Gastrocnemius medialis (tissue), 4 donors: ENCODE measurements at regions not wholly inside any gene's neighbourhood (a gene's known extent, or its start where the extent isn't known, plus 50 kb on each side); places are given as distances from the start of the nearest gene placed in this dataset.

ENCODE experiments used
- ATAC-seq, 2 donors: fragments of 150-250 bp; one replicate each; pipeline ENCODE4 v1.9.1; 2016
- DNase-seq, 2 donors: peaks; one replicate each; pipeline ENCODE4 v3.0.0-alpha.2; 2019
- H3K27ac ChIP-seq, 4 donors: fragments of 200-600 bp; sonication (generic); 1 replicate in 1 of 4; 2 replicates in 3 of 4; pipeline ENCODE4 v1.5.1; 2016 to 2018; ENCODE audit warnings: mild to moderate bottlenecking in 2 of 4, moderate library complexity in 1 of 4
- H3K27me3 ChIP-seq, 3 donors: fragments of 200-600 bp; sonication (generic) in 2 of 3; 1 replicate in 1 of 3; 2 replicates in 2 of 3; pipeline versions ENCODE4 v1.5.1 to v1.6.0; 2016 to 2019; ENCODE audit warnings: mild to moderate bottlenecking in 1 of 3, moderate library complexity in 1 of 3
- H3K36me3 ChIP-seq, 2 donors: fragments of 200-600 bp; sonication (generic) in 1 of 2; one replicate each; pipeline ENCODE4 v1.5.1; 2017 to 2018
- H3K4me1 ChIP-seq, 2 donors: fragments of 200-600 bp; sonication (generic) in 1 of 2; one replicate each; pipeline ENCODE4 v1.5.1; 2016 to 2017; ENCODE audit warnings: mild to moderate bottlenecking in 2 of 2
- H3K4me3 ChIP-seq, 4 donors: fragments of 200-600 bp; sonication (generic) in 3 of 4; 1 replicate in 1 of 4; 2 replicates in 3 of 4; pipeline ENCODE4 v1.5.1; 2016 to 2019; ENCODE audit warnings: mild to moderate bottlenecking in 2 of 4
- H3K9me3 ChIP-seq, 3 donors: fragments of 200-600 bp; sonication (generic) in 2 of 3; 1 replicate in 1 of 3; 2 replicates in 2 of 3; pipeline ENCODE4 v1.5.1; 2016 to 2019
- CTCF ChIP-seq, 5 experiments: fragments of 450-650 bp in 3 of 5; fragments of 200-600 bp in 2 of 5; sonication (generic) in 2 of 5; IDR thresholded peaks in 4 of 5; conservative IDR thresholded peaks in 1 of 5; 1 replicate in 4 of 5; 2 replicates in 1 of 5; pipeline ENCODE4 v1.5.1; 2016 to 2019; ENCODE audit warnings: antibody characterized with exemption in 5 of 5, mild to moderate bottlenecking in 3 of 5, moderate library complexity in 3 of 5
- POLR2A ChIP-seq, 2 donors: fragments of 450-650 bp; IDR thresholded peaks; one replicate each; pipeline ENCODE4 v1.6.1; 2017; ENCODE audit warnings: antibody characterized with exemption in 2 of 2, mild to moderate bottlenecking in 2 of 2, moderate library complexity in 2 of 2
- in situ Hi-C, 4 donors: fragments of 200-750 bp; cut with MboI; loops; one replicate each; pipeline versions ENCODE4 v1.15.0 to v1.8.0; 2017; ENCODE audit warnings: low sequenced_read_pairs in 4 of 4
- intact Hi-C: fragments of 100-400 bp; cut with DNase I; formaldehyde crosslinking; loops from one replicate; pipeline ENCODE4 v1.15.1; 2023; ENCODE audit warnings: low total_unique reads

DNA sequence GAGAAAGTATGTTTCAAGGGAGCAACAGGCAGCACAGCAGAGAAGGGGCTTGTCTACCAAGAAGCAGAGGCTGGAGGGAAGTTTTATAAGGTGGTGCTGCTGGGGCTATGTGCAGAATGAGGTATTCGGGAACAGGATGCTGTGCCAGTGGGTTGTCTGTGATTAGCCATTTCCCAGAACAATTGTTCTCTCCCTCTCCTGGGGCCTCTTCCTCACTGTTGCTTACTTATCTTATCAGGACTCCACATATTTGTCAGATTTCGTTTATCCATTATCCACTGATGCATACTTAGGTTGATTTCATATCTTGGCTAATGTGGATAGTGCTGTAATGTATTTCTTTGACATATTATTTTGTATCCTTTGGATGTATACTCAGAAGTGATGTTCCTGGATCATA lies 195.1 kb upstream of the RTL1 start:
- Histone ChIP-seq H3K4me1 (no peaks in the 10 kb centered on the region), H3K9me3 (peaks cover 0 to 14% (median 0%) of the 10 kb centered on the region in 3 donors), H3K27ac (no peak overlapping the region), H3K27me3 (no peaks in the 10 kb centered on the region), H3K4me3 (no peak overlapping the region), H3K36me3 (no peaks in the 10 kb centered on the region)
- in situ Hi-C loops (no loop called here), intact Hi-C loops (no loop called here)
- DNase-seq: no peak
- ATAC-seq: no peak
- no peak for TF ChIP-seq CTCF (IDR thresholded peaks at IDR 0.05 in 4 of 5, conservative IDR thresholded peaks at IDR 0.05 in 1 of 5)
- no peak for TF ChIP-seq POLR2A (IDR thresholded peaks at IDR 0.05)

- H3K27me3 ChIP-seq: no peaks in the 10 kb centered on the region
- H3K27ac ChIP-seq: no peak overlapping the region
- in situ Hi-C loops (no loop called here), intact Hi-C loops (no loop called here)
- no peak for TF ChIP-seq CTCF (IDR thresholded peaks at IDR 0.05 in 4 of 5, conservative IDR thresholded peaks at IDR 0.05 in 1 of 5)
- no peaks in the 10 kb centered on the region for H3K4me1 ChIP-seq
- H3K4me3 ChIP-seq: no peak overlapping the region
- H3K36me3 ChIP-seq: no peaks in the 10 kb centered on the region
- no peak for DNase-seq
- H3K9me3 ChIP-seq: peaks cover 0 to 14% (median 0%) of the 10 kb centered on the region in 3 donors
- ATAC-seq: no peak
These were observed 198.0 kb upstream of the RTL1 start for GRCh38 chr14:101101456-101102056.

DNA sequence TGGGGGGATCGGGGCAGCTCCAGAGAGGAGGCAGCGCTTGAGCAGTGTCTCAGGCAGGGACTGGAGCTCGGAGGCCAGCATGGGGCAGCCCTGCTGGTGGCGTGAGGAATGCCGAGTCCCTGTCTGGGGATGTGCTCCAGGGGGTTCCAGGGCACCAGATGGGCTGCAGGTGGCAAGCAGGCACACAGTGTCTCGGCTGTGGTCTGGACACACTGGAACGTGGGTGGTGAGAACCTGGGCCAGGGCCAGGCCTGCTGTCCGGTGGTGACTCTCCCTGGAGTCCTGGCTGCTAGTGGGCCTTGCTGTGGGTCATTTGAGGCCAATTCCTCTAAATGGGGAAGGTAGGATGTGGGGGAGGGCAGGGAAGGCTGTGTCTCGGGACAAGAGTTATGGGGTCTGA lies 199.4 kb upstream of the RTL1 start:
- Histone ChIP-seq H3K27me3 (no peaks in the 10 kb centered on the region), H3K9me3 (peaks cover 0 to 14% (median 0%) of the 10 kb centered on the region in 3 donors), H3K4me3 (no peak overlapping the region), H3K27ac (no peak overlapping the region), H3K4me1 (no peaks in the 10 kb centered on the region), H3K36me3 (no peaks in the 10 kb centered on the region)
- ATAC-seq (no peak), DNase-seq (no peak)
- intact Hi-C loops: no loop called here
- in situ Hi-C loops: no loop called here
- TF ChIP-seq POLR2A (IDR thresholded peaks at IDR 0.05) (no peak), CTCF (IDR thresholded peaks at IDR 0.05 in 4 of 5, conservative IDR thresholded peaks at IDR 0.05 in 1 of 5) (no peak)

DNA sequence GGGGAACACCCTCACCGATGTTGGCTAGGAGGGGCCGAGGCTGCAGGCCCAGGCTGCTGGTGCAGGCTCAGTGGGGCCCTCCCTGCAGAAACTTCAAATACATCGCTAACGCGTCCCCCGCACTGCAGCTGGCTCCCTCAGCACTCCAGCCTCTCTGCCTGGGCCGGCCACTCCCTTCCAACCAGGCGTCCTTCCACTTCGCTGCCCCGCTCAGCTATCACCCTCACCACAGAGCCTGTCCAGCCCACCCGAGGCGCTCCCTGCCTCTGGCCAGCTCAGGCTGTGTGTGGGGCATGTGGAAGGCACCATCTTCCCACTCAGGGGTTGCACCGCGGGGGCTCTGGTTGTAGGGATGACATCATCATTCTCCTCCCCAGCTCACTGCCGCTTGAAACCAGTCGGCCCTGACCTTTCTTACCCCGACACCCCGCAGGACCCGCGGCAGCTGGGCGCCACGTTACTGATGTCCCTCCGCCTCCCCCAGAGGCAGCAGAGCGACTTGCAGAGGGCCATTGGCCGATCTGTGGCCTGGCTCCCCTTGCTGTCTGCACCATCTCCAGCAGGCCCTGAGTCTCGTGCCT lies 199.9 kb upstream of the RTL1 start:
- Histone ChIP-seq H3K27ac (no peak overlapping the region), H3K4me1 (no peaks in the 10 kb centered on the region), H3K9me3 (peaks cover 0 to 14% (median 0%) of the 10 kb centered on the region in 3 donors), H3K27me3 (no peaks in the 10 kb centered on the region), H3K4me3 (no peak overlapping the region), H3K36me3 (no peaks in the 10 kb centered on the region)
- intact Hi-C loops (no loop called here), in situ Hi-C loops (no loop called here)
- DNase-seq (no peak), ATAC-seq (no peak)
- no peak for TF ChIP-seq CTCF (IDR thresholded peaks at IDR 0.05 in 4 of 5, conservative IDR thresholded peaks at IDR 0.05 in 1 of 5)
- no peak for TF ChIP-seq POLR2A (IDR thresholded peaks at IDR 0.05)

GRCh38 chr14:101104485-101104884 lies 201.0 kb upstream of the RTL1 start:
- Histone ChIP-seq H3K27me3 (no peaks in the 10 kb centered on the region), H3K4me1 (no peaks in the 10 kb centered on the region), H3K9me3 (peaks cover 0 to 10% (median 0%) of the 10 kb centered on the region in 3 donors), H3K4me3 (no peak overlapping the region), H3K27ac (no peak overlapping the region), H3K36me3 (no peaks in the 10 kb centered on the region)
- DNase-seq: no peak
- intact Hi-C loops (no loop called here), in situ Hi-C loops (no loop called here)
- ATAC-seq: no peak
- TF ChIP-seq CTCF (IDR thresholded peaks at IDR 0.05 in 4 of 5, conservative IDR thresholded peaks at IDR 0.05 in 1 of 5) (no peak), POLR2A (IDR thresholded peaks at IDR 0.05) (no peak)
